Astrocyte (in vitro differentiated cells and primary cell): ENCODE measurements at regions not wholly inside any gene's neighbourhood (a gene's known extent, or its start where the extent isn't known, plus 50 kb on each side); places are given as distances from the start of the nearest gene placed in this dataset.

ENCODE experiments used
- EZH2 ChIP-seq: IDR thresholded peaks from 2 replicates; pipeline ENCODE4 v1.6.1; 2012; ENCODE audit warnings: mild to moderate bottlenecking, low read length, inconsistent platforms; ENCODE audit not compliant: insufficient read depth
- TF ChIP-seq, protein P1 (sequence below): IDR thresholded peaks from 2 replicates; pipeline ENCODE4 v1.5.1; 2011; ENCODE audit warnings: low read depth, mild to moderate bottlenecking, inconsistent platforms, low read length, moderate library complexity; ENCODE audit not compliant: insufficient read depth

DNA sequence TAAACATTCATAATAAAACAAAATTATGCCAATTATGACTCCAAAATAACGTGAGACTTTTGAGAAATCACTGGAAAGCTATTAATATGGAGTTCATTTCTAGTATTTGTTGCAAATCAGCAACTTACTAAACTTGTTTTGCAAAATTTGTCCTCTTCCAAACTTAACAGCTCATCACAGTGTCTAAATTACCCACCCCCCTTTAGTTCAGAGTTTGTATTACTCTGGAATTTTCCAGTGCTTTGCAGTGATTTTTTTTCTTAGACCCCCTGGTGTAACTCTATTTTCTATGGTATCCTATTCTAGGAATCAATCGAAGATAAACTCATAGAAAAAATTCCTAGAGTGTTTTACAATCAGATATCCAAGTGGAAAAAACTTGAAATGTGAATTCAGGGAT, 72.4 kb upstream of the CACHD1 start:
- no peak for TF ChIP-seq EZH2
- TF ChIP-seq, protein P1, sequence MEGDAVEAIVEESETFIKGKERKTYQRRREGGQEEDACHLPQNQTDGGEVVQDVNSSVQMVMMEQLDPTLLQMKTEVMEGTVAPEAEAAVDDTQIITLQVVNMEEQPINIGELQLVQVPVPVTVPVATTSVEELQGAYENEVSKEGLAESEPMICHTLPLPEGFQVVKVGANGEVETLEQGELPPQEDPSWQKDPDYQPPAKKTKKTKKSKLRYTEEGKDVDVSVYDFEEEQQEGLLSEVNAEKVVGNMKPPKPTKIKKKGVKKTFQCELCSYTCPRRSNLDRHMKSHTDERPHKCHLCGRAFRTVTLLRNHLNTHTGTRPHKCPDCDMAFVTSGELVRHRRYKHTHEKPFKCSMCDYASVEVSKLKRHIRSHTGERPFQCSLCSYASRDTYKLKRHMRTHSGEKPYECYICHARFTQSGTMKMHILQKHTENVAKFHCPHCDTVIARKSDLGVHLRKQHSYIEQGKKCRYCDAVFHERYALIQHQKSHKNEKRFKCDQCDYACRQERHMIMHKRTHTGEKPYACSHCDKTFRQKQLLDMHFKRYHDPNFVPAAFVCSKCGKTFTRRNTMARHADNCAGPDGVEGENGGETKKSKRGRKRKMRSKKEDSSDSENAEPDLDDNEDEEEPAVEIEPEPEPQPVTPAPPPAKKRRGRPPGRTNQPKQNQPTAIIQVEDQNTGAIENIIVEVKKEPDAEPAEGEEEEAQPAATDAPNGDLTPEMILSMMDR = no peak
